Coronary artery (tissue), 2 donors: ENCODE measurements at regions not wholly inside any gene's neighbourhood (a gene's known extent, or its start where the extent isn't known, plus 50 kb on each side); places are given as distances from the start of the nearest gene placed in this dataset.

Experiments
- DNase-seq: peaks from one replicate; pipeline ENCODE4 v3.0.0-alpha.2; 2017; ENCODE audit warnings: low spot score
- H3K27ac ChIP-seq, 2 donors: fragments of 200-600 bp; sonication (generic); one replicate each; pipeline ENCODE4 v1.5.1; 2016 to 2019
- H3K4me3 ChIP-seq: fragments of 200-600 bp; sonication (generic); 2 replicates; pipeline ENCODE4 v1.5.1; 2016; ENCODE audit warnings: mild to moderate bottlenecking, moderate library complexity
- CTCF ChIP-seq: fragments of 200-600 bp; sonication (generic); IDR thresholded peaks from one replicate; pipeline ENCODE4 v1.5.1; 2019; ENCODE audit warnings: antibody characterized with exemption

GRCh38 chr4:121217351-121217750 lies 53.2 kb upstream of the TNIP3 start:
- DNase-seq = no peak
- no peak for TF ChIP-seq CTCF
- Histone ChIP-seq H3K27ac (no peak overlapping the region), H3K4me3 (no peak overlapping the region)

GRCh38 chr4:121216461-121216860 lies 52.3 kb upstream of the TNIP3 start:
- H3K4me3 ChIP-seq = no peak overlapping the region
- no peak for TF ChIP-seq CTCF
- no peak for DNase-seq
- no peak overlapping the region for H3K27ac ChIP-seq

GRCh38 chr4:121213940-121214339 lies 49.8 kb upstream of the TNIP3 start:
- no peak for TF ChIP-seq CTCF
- no peak overlapping the region for H3K4me3 ChIP-seq
- no peak for DNase-seq
- H3K27ac ChIP-seq = no peak overlapping the region
